ENCODE measurements at regions not wholly inside any gene's neighbourhood (a gene's known extent, or its start where the extent isn't known, plus 50 kb on each side); places are given as distances from the start of the nearest gene placed in this dataset.
"Not testable (repeated sequence)": the region's sequence is repeated elsewhere in the genome, so short reads cannot be mapped to it uniquely, and the experiment has no call there.

- DNase-seq (ENCODE audit: low spot score), result no peak
These were observed 169.8 kb downstream of the LEPR start for GRCh38 chr1:65590279-65590678.

- no peak for DNase-seq (ENCODE audit: low spot score)
These were observed 173.0 kb downstream of the LEPR start for GRCh38 chr1:65593516-65593915.

- no peak for DNase-seq (ENCODE audit: low spot score)
These were observed 175.3 kb downstream of the LEPR start for GRCh38 chr1:65595724-65596123.

GRCh38 chr1:65596768-65597167 is 176.3 kb downstream of the LEPR start:
- DNase-seq (ENCODE audit: low spot score), result no peak

GRCh38 chr1:65605621-65606020 is 185.2 kb downstream of the LEPR start:
- no peak for DNase-seq (ENCODE audit: low spot score)

- DNase-seq (ENCODE audit: low spot score), result no peak
These were observed 186.0 kb downstream of the LEPR start for GRCh38 chr1:65606426-65606825.

- DNase-seq (ENCODE audit: low spot score), result no peak
These were observed 178.8 kb upstream of the PDE4B start for GRCh38 chr1:65613884-65614283.

GRCh38 chr1:65615859-65616258 is 176.8 kb upstream of the PDE4B start:
- DNase-seq (ENCODE audit: low spot score), result no peak

GRCh38 chr1:65621721-65622120 is 171.0 kb upstream of the PDE4B start:
- DNase-seq (ENCODE audit: low spot score), result not testable (repeated sequence)

GRCh38 chr1:65623895-65624294 is 168.8 kb upstream of the PDE4B start:
- DNase-seq (ENCODE audit: low spot score), result no peak

GRCh38 chr1:65625528-65625927 is 167.2 kb upstream of the PDE4B start:
- DNase-seq (ENCODE audit: low spot score), result no peak

- no peak for DNase-seq (ENCODE audit: low spot score)
These were observed 166.7 kb upstream of the PDE4B start for GRCh38 chr1:65626003-65626402.

GRCh38 chr1:65629788-65630187 is 162.9 kb upstream of the PDE4B start:
- DNase-seq (ENCODE audit: low spot score), result no peak

GRCh38 chr1:65630855-65631254 is 161.8 kb upstream of the PDE4B start:
- DNase-seq (ENCODE audit: low spot score), result no peak

GRCh38 chr1:65632235-65632634 is 160.5 kb upstream of the PDE4B start:
- DNase-seq (ENCODE audit: low spot score), result no peak

GRCh38 chr1:65640046-65640445 is 152.6 kb upstream of the PDE4B start:
- no peak for DNase-seq (ENCODE audit: low spot score)

GRCh38 chr1:65649185-65649584 is 143.5 kb upstream of the PDE4B start:
- DNase-seq (ENCODE audit: low spot score), result not testable (repeated sequence)

- no peak for DNase-seq (ENCODE audit: low spot score)
These were observed 142.0 kb upstream of the PDE4B start for GRCh38 chr1:65650682-65651081.

GRCh38 chr1:65654526-65654925 is 138.2 kb upstream of the PDE4B start:
- not testable (repeated sequence) for DNase-seq (ENCODE audit: low spot score)

GRCh38 chr1:65657609-65658008 is 135.1 kb upstream of the PDE4B start:
- DNase-seq (ENCODE audit: low spot score), result not testable (repeated sequence)

- no peak for DNase-seq (ENCODE audit: low spot score)
These were observed 134.6 kb upstream of the PDE4B start for GRCh38 chr1:65658122-65658521.

- DNase-seq (ENCODE audit: low spot score), result no peak
These were observed 124.3 kb upstream of the PDE4B start for GRCh38 chr1:65668368-65668767.

GRCh38 chr1:65670518-65670917 is 122.2 kb upstream of the PDE4B start:
- DNase-seq (ENCODE audit: low spot score), result no peak

GRCh38 chr1:65674522-65674921 is 118.2 kb upstream of the PDE4B start:
- DNase-seq (ENCODE audit: low spot score), result no peak

- no peak for DNase-seq (ENCODE audit: low spot score)
These were observed 112.9 kb upstream of the PDE4B start for GRCh38 chr1:65679773-65680172.

Data from HT-29 (cell line).